ENCODE measurements at regions not wholly inside any gene's neighbourhood (a gene's known extent, or its start where the extent isn't known, plus 50 kb on each side); places are given as distances from the start of the nearest gene placed in this dataset.

DNA sequence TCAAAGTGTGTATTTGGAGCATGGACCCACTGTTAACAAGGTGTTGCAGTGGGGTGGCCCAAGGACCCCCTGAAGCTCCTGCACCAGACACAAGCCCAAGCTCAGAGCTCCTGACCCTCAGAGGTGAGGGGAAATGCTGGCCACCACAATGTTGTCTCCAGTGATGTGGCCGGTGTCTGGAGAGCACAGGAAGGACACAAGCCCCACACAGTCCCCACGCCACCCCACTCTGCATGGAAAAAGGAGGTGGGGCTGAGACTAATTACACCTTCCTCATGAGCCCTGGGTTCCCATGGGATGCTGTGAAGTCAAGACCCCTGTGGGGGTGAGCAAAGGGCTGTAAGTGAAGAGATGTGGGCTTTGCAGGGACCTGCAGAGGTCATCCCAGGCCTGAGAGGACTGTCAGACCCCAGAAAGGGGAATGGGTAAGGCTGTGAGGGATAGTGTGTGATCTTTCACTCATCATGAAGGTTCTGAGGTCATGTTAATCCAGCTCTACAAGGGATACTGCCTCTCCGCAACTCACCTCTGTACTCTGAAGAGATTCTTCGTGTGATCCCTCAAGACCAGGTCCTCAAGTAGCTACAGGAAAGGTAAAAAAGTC is 136.3 kb upstream of the DHRS4 start:
- no peak for ATAC-seq (ENCODE audit: poor library complexity)
- DNase-seq: no peak
- intact Hi-C loops (cut with DNase I): no loop called here

DNA sequence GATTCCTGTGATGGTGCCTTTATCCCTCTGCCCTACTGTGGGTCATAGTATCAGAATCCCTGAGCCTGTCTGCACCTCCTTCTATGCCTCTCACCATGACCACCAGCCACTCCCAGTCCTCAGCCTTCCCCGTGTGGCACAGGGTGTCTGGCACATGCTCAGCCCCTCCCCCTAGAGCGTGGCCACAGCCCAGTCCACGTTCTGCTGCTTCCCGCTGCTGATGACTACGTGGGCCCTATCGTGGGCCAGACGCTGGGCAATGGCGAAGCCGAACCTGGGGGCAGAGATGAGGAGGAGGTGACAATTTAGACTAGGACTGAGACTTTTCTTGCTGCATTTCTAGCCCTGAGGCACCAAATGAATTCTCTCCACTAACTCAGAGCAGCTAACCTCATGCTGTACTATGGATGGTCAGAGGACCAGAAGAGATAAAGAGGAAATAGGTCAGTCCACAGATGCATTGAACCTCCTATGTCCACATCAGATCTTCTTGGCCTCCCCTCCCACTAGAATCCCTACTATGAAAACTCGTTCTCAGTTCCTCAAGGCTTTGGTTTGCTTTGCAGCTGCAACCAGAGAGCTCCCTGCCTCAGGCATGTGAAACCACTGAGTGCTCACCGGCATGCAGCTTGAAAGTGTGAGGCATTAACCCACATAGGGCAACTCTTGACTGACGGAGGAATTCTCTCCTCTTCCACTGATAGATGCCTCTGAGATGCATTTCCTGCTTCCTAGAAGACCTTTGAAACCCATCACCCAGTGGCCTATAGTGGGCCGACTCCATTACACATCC is 126.3 kb upstream of the DHRS4 start:
- no peak for ATAC-seq (ENCODE audit: poor library complexity)
- intact Hi-C loops (cut with DNase I): no loop called here
- no peak for DNase-seq

DNA sequence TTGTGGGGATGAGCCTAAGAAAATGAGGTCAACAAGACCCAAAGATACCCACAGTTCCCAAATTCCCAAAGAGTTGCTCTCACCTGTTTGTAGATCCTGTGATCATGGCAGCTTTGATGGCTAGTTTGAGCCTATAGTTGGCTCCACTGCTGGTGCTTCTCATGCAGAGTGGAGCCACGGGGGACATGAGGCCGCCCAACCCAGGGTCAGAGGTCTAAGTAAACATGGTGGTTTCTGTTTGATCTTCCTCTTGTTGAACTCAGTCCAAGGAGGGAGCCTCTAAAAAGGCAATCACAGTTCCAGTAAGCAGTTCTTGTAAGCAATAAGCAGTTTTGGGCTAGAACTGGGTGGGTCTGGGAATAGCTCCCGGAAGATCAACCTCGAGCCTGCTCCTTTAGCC is 125.6 kb upstream of the DHRS4 start:
- intact Hi-C loops (cut with DNase I): no loop called here
- DNase-seq (no peak), ATAC-seq (ENCODE audit: poor library complexity) (no peak)

DNA sequence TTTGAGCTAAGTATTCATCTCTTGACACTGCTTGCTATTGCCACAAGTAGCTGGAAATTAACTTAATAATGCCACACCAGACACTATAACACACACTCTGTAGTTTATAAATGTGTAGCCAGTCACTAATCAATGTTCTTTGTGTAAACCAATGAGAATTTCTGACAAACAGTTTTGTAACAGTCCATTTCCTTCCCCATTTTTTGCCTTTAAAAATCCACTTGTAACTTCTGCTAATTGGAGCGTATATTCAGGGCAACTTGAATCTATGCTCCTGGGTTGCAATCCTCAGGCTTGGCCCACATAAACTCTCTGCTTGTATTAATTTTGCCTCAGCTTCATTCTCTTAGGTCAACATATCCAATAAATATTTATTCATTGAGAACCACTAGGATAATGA is 125.0 kb upstream of the DHRS4 start:
- DNase-seq (no peak), ATAC-seq (ENCODE audit: poor library complexity) (peak; percentile 31)
- intact Hi-C loops (cut with DNase I): no loop called here

DNA sequence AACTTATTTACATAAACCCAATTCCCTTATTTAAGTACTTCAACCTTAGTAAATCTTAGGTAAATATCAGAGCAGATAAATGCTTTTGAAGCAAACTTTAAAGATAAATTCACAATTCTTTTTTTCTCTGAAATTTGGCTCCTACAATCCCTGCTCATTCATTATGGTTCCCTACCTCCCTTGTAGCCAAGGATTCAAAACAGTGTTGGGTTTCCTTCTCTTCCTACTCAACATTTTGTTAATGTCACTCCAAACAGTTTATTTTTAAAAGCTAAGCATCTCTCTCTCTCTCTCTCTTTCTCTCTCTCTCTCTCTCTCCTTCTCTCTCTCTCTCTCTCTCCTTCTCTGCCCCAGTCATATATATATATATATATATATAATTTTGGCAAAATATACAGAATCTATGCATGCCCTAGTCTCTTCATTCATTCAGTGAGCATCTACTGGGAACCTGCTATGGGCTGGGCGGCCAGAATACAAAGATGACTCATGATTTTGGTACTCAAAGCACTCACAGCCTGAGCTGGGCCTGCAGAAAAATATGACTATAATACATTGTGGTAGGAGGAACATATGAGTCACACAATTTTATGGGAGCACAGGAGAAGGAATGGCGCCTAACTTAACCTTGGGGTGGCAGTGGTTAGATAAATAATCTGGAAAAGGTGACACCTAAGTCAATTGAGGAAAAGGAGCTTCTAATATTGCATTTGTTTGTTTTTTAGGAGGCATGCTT is 123.7 kb upstream of the DHRS4 start:
- DNase-seq: no peak
- intact Hi-C loops (cut with DNase I): no loop called here
- no peak for ATAC-seq (ENCODE audit: poor library complexity)

DNA sequence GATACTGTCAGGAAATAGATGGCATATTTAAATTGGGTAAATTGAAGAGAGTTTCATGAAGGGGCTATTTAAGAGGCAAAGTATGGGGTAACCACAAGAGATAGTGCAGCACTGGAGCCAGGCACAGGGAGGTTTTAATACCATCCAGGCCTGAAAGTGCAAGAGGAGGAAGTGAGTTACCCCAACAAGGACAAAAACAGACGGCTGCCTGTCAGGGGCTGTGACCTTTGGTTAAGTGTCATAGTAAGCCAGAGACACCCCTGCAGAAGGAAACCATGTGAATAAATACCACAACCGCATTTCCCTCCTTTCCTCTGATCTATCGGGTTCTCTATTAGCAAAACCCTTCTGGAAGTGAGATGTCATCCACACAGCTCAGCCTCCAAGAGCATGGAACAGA is 122.0 kb upstream of the DHRS4 start:
- intact Hi-C loops (cut with DNase I): no loop called here
- DNase-seq (no peak), ATAC-seq (ENCODE audit: poor library complexity) (no peak)

DNA sequence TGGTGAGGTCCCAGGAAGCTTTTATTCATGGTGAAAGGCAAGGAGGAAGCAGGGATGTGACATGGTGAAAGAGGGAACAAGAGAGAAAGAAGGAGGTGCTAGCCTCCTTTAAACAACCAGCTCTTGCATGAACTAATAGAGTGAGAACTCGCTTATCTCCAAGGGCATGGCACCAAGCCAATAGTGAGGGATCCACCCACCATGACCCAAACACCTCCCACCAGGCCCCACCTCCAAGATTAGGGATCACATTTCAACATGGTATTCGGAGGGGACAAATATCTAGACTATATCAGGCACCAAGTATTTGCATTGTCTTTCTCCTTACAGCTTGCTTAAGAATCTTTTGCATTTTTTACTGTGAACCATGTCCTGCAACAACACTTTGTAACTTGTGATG is 91.9 kb upstream of the DHRS4 start:
- ATAC-seq (ENCODE audit: poor library complexity): no peak
- DNase-seq: no peak

DNA sequence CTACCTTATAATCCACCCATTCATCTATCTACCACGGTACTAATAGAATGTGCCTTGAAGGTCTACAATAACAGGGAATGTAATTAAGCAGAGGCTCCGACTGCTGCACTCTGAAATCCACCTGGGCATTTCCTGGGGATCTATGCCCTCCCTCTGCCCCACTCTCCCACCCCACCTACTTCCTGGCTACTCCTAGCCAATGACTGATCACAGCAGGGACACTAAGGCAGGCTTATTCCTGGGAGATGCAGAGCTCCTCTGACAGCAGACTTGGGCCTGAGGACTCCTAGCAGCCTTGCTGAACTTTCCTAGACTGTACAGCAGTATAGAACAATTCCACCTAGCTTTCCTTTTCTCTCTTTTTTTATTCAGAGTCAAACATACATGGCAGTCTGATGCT is 91.1 kb upstream of the DHRS4 start:
- ATAC-seq (ENCODE audit: poor library complexity): no peak
- no peak for DNase-seq
- intact Hi-C loops (cut with DNase I): no loop called here

More for the DNA sequence above, 91.9 kb upstream of the DHRS4 start:
- intact Hi-C loops (cut with DNase I): no loop called here

DNA sequence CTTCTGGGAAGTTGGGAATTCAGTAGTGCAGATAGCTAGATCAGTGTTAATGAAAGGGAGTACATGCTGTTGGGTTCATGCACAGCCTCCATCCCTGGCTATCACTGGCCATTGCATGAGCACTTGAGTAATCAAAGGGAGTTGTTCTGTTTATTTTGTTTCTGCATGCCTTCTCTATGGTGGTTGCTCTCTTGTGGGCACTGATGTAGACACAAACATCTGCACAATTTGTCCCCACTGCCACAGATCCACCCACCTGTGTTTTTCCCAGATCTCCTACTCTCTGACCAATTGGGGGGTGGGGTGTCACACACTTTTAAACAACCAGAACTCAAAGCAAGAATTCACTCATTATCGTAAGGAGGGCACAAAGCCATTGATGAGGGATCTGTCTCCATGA is 89.7 kb upstream of the DHRS4 start:
- ATAC-seq (ENCODE audit: poor library complexity) (no peak), DNase-seq (no peak)
- intact Hi-C loops (cut with DNase I): no loop called here

DNA sequence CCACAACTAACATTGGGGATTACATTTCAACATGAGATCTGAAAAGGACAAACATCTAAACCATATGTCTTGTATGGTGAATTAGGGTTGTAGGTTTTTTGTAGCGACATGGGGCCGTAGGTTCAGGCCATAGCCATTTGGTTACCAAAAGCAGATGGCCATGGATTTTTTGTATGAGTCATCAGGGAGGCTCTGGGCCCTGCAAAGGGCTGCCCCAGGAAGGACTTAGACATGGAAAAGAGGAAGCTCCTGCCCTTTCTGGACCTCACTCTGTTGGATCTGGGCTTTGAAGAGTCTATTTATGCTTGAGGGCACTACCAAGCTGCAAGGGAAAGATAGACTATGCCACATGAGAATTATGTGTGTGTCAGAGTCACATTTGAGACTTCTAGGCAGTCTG is 89.3 kb upstream of the DHRS4 start:
- intact Hi-C loops (cut with DNase I): no loop called here
- no peak for DNase-seq
- ATAC-seq (ENCODE audit: poor library complexity): no peak

DNA sequence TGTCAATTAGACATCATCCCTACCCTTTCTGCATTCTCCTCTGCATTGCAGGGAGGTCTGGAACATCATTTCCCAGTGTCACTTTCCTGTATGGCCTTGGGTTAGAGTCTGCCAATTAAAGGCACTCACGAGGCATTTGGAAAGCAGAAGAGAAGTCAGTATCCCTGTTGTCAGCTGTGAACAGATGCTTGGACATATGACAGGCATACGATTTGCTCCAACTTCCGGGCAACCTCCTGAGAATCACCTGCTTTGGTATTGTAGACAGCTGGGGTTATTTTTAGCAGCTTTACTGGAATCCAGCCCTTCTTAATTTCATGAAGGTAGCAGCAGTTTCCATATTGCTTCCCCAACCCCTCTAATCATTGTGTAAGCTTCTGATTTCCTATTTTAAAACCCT is 88.7 kb upstream of the DHRS4 start:
- no peak for DNase-seq
- ATAC-seq (ENCODE audit: poor library complexity): peak; percentile 64
- intact Hi-C loops (cut with DNase I): no loop called here

DNA sequence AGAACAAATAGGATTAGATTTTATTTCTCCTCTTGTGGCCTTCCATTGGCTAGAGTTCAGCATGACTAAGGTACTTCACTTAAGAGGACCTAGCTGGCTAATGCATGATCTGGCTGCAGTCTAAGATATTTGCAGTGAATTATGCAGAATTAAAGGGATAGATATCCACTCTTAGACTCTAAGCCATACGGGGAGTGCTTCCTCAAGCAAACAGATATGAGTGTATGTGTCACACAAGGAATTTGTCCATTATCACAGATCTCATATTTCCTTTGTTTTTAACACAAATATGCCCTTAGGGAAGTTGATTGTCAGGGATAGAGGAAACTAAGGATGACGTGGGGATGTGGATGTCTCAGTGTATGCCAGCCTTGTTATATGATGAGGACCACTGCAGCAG is 88.1 kb upstream of the DHRS4 start:
- intact Hi-C loops (cut with DNase I): no loop called here
- DNase-seq (no peak), ATAC-seq (ENCODE audit: poor library complexity) (peak; percentile 59)

DNA sequence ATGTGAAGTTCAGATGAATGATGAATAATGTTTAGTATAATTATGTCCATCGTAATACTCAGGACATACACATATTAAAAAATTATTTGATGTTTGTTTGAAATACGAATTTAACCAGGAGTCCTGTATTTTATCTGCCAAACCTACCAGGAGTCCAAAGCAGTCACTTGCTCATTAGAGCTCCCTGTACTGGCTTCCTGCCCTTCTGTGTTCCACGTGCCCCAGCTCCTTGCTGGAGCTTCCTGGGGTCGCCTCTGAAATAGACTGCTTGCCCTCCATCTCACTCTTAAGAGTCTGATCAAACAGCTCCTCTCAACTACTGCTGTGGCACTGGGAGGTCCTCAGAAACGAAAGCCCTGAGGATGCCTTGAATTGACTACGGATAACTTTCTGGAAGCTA is 87.3 kb upstream of the DHRS4 start:
- ATAC-seq (ENCODE audit: poor library complexity): peak; percentile 58
- intact Hi-C loops (cut with DNase I): no loop called here
- DNase-seq: no peak

DNA sequence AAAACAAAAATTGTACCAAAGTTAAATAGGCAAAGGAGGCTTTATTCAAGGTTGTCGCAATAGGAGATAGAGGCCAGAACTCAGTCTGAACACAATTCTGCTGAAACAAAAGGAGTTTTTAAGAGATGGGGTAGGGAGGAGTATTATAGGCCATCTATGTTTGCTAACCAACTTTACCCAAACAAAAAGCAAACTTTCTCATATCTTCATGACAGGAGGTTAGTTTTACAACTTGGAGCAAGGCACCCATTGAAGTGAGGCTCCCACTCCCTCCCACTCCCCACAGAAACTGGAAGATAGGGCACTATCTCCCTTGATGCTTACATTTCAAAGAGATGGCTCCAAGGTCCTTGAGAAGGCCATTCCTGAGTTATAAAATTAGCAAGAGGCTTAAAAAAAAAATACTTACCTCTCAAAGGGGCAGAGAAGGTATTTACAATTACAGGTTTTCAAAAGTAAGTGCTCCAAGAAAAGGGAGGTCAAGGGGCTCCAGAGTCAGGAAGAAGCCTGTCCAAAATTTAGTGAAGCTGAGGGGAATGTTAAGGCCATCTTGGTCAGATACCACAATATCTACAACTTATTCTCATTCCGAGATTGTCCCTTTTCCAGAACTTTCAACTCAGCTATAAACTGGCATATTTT is 84.4 kb upstream of the DHRS4 start:
- intact Hi-C loops (cut with DNase I): no loop called here
- DNase-seq: no peak
- ATAC-seq (ENCODE audit: poor library complexity): no peak

DNA sequence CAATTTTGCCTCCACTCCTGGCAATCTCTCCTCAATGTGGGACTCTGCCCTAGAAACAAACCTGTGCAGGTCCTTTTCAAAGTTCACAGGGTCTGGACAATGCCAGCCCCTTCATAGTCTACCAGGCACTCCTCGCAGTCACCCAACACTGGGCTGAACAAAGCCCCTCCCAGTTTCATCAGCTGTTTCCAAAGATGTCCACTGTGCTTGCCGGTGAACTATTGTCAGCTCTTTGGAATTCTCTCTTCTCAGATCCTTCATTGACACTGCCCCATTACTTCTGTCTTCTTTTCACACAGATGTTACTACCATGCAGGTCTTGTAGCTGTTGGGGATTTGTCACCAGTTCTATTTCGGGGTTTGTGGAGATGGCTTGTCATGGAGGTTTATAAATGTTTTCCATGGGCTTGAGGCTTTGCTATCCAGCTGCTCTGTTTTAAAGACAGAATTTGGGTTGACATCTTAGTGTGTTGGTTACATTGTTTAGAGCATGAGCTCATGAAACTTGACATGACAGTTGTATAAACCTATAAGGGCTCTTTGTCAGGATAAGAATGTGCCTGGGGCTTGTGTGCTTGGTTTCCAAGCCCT is 77.3 kb upstream of the DHRS4 start:
- no peak for ATAC-seq (ENCODE audit: poor library complexity)

DNA sequence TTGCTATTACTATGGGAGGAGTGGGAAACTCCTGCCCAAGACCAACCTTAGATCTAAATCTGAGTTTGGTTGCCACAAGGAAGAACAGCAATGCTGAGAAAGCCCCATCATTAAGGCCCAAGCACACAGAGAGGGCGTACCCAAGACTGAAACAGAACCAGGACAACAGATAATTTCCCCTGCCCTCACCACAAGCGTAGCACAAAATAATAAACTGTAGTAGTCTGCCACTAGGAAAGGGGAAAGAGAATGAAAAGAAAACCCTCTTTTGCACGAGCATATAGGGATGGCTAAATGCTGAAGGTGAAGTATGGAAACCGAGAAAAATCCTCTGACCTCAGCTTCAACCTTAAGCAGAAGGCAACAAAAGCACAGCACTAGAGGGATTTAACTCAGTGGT is 76.5 kb upstream of the DHRS4 start:
- intact Hi-C loops (cut with DNase I): no loop called here
- no peak for ATAC-seq (ENCODE audit: poor library complexity)
- DNase-seq: no peak

More for the DNA sequence above, 77.3 kb upstream of the DHRS4 start:
- DNase-seq: no peak
- intact Hi-C loops (cut with DNase I): no loop called here

DNA sequence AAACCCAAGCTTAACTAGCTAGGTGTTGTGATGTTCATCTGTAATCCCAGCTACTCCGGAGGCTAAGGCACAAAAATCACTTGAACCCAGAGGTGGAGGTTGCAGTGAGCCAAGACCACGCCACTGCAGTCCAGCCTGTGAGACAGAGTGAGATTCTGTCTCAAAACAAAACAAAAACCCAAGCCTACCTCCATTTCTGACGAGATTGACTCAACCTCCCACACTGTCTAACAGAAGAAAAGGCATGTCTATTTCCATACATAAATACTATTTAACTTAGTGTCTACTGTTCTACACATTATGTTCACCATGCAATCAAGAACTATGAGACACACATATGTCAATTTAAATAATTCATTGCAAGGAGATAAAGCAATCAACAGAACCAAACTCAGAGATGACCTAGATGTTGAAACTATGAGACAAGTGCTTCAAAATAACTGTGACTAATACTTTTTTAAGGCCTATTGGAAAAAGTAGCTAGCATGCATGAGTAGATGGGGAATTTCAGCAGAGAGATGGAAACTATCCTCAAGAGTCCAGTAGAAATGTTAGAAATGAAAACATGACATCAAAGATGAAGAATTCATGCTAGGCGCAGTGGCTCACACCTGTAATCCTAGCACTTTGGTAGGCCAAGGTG is 75.9 kb upstream of the DHRS4 start:
- no peak for ATAC-seq (ENCODE audit: poor library complexity)
- intact Hi-C loops (cut with DNase I): no loop called here
- no peak for DNase-seq

DNA sequence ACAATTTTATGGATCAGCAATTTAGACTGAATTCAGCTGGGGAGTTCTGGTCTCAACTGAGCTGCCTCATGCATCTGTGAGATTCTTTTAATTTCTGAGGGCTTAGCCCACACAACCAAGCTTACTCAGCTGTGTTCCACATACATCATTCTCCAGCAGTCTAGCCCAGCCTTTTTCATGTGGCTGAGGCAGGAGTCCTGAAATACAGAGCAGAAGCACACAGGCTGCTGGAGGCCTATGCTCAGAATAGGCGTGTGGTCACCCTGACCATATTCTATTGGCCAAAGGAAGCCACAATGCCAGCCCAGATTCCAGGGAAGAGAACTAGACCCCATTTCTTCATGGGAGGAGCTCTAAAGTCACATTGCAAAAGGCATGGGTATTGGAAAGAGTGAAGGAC is 72.3 kb upstream of the DHRS4 start:
- no peak for DNase-seq
- intact Hi-C loops (cut with DNase I): no loop called here
- no peak for ATAC-seq (ENCODE audit: poor library complexity)

Measured in Right ventricle myocardium superior (tissue), 1 donor.